Activated CD4-positive, alpha-beta memory T cell treated with anti-CD3 and anti-CD28 coated beads, Interleukin-2, amount 10 ng/mL, durations not matched to agents 7 days and 5 days (primary cell): ENCODE measurements at regions not wholly inside any gene's neighbourhood (a gene's known extent, or its start where the extent isn't known, plus 50 kb on each side); places are given as distances from the start of the nearest gene placed in this dataset.
"Not testable (repeated sequence)": the region's sequence is repeated elsewhere in the genome, so short reads cannot be mapped to it uniquely, and the experiment has no call there.

Experiments
- CTCF ChIA-PET: fragments of 350-600 bp; sonication (Branson Sonifier 250); formaldehyde crosslinking; loops from one replicate; lab custom pipeline; 2021; ENCODE audit warnings: antibody characterized with exemption, inconsistent platforms; lab: Charles Lee
- POLR2A ChIA-PET: fragments of 350-600 bp; sonication (Branson Sonifier 250); formaldehyde crosslinking; loops from one replicate; lab custom pipeline; 2021; ENCODE audit warnings: antibody characterized with exemption; lab: Charles Lee
- DNase-seq: peaks from one replicate; pipeline ENCODE4 v3.0.0-alpha.2; 2020
- H3K27ac Mint-ChIP-seq: one replicate; pipeline ENCODE4 v1.8.0; 2021; ENCODE audit warnings: mild to moderate bottlenecking, mixed read lengths
- H3K27me3 Mint-ChIP-seq: one replicate; pipeline ENCODE4 v1.8.0; 2021; ENCODE audit warnings: mixed read lengths
- H3K36me3 Mint-ChIP-seq: one replicate; pipeline ENCODE4 v1.8.0; 2021; ENCODE audit warnings: low read depth, mixed read lengths
- H3K4me1 Mint-ChIP-seq: one replicate; pipeline ENCODE4 v1.8.0; 2021; ENCODE audit warnings: mixed read lengths
- H3K4me3 Mint-ChIP-seq: one replicate; pipeline ENCODE4 v1.8.0; 2021; ENCODE audit warnings: mild to moderate bottlenecking, mixed read lengths
- H3K9me3 Mint-ChIP-seq: one replicate; pipeline ENCODE4 v1.8.0; 2021; ENCODE audit warnings: mixed read lengths

DNA sequence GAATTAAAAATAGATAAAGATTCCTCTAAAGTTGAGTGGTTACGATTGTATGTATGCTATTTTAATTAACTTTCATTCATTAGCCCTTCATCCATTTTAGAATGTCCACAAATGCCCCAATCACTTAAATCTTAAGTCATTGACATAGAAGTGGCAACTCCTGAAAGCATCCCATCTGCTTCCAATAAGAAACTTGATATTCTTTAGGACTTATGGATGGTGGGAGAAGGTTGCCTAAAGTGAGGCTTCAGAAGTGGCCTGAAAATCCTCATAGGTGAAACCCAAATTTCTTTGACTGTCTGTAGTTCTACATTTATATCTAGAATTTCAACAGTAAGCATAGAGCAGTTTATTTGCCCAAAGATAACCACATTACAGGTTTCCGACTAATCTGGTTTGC lies 161.7 kb upstream of the HMGA2 start:
- Mint-ChIP-seq H3K4me3 (no peak overlapping the region), H3K4me1 (peaks cover 2% of the 10 kb centered on the region), H3K36me3 (no peaks in the 10 kb centered on the region), H3K9me3 (no peaks in the 10 kb centered on the region), H3K27ac (no peak overlapping the region), H3K27me3 (peaks cover 6% of the 10 kb centered on the region)
- no peak for DNase-seq
- POLR2A ChIA-PET = no interaction called here
- CTCF ChIA-PET = no interaction called here

DNA sequence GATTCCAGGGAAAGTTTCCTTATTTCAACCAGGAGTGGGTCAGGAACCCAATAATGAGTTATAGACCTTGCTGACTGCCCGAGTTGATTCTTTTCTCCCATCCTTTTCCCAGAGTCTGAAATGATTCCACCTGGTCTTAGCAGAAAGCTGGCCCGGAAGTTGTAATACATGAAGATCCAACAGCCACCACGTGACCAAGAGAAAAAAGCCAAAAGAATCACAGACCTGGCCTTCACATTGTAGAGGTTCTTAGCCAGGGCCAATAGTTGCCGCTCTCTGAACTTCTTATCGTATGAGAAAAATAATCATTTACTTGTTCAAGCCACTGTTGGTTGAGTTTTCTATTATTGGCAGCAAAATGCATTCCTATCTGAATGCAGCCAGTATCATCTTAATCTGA lies 161.2 kb upstream of the HMGA2 start:
- POLR2A ChIA-PET = no interaction called here
- Mint-ChIP-seq H3K4me1 (peaks cover 2% of the 10 kb centered on the region), H3K27ac (no peak overlapping the region), H3K36me3 (no peaks in the 10 kb centered on the region), H3K4me3 (no peak overlapping the region), H3K9me3 (no peaks in the 10 kb centered on the region), H3K27me3 (peaks cover 6% of the 10 kb centered on the region)
- DNase-seq = no peak
- CTCF ChIA-PET = no interaction called here

DNA sequence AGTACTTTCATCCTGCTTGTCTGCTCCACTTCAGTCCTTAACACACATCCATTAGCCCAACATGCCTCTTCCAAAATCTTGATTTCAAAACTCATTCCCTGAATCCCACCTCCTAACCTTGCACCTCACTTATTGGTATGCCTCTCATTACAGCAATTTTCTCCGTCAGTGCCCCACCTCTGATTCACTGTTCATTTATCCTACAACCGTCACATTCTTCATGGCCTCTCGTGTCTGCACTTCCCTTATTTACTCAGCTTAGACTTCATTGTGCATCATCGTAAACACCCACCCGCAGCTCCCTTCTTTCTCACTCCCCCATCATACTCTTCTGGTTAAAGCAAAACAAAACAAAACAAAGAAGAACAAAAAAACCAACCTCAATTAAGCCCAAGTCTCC lies 160.6 kb upstream of the HMGA2 start:
- no peak overlapping the region for H3K4me3 Mint-ChIP-seq

DNA sequence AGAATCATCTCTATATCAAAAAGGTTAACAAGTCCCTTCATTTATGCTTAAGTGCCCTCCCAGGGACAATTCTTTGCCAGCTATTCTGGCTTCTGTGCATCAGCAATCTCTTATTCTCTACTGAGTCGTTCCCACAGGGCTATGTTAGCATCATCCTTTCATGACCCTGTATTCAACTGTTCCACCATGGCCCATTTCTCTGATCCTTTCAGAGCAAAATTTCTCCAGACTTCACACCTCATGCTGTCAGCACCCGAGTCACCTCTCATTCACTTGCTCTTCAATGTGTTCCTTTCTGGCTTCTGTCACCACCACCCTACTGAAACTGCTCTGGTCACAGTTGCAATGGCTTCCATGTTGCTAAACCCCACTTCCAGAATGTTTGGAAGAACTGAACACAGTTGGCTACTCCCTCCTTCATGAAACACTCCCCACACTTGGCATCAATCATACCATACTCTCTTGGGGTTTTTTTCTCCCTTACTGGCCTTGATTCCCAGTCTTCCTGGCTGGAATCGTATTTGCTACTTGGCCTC lies 159.5 kb upstream of the HMGA2 start:
- Mint-ChIP-seq H3K4me1 (peaks cover 2% of the 10 kb centered on the region), H3K27me3 (peaks cover under 1% of the 10 kb centered on the region), H3K4me3 (no peak overlapping the region), H3K36me3 (no peaks in the 10 kb centered on the region), H3K27ac (no peak overlapping the region), H3K9me3 (no peaks in the 10 kb centered on the region)
- CTCF ChIA-PET = no interaction called here
- POLR2A ChIA-PET = no interaction called here
- no peak for DNase-seq

More for the DNA sequence above, 160.6 kb upstream of the HMGA2 start:
- no peak for DNase-seq
- peaks cover 2% of the 10 kb centered on the region for H3K4me1 Mint-ChIP-seq
- ChIA-PET CTCF (no interaction called here), POLR2A (no interaction called here)
- H3K27ac Mint-ChIP-seq = no peak overlapping the region
- H3K27me3 Mint-ChIP-seq = peaks cover 6% of the 10 kb centered on the region
- H3K9me3 Mint-ChIP-seq = no peaks in the 10 kb centered on the region
- no peaks in the 10 kb centered on the region for H3K36me3 Mint-ChIP-seq

DNA sequence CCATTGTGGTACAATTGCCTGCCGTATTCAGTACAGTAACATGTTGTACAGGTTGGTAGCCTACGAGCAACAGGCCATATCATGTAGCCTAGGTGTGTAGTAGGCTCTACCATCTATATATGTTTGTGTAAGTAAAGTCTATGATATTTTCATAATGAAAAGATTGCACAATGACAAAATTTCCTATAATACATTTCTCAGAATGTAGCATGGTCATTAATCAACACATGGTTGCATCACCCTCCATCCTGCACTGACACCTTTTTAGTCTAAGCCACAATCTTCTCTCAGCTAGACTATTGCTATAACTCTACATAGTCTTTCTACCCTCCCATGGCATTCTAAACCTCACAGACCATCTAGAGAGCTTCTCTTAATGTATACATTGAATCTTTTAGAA lies 158.5 kb upstream of the HMGA2 start:
- no peak overlapping the region for H3K4me3 Mint-ChIP-seq
- H3K4me1 Mint-ChIP-seq = peaks cover 2% of the 10 kb centered on the region
- no peaks in the 10 kb centered on the region for H3K27me3 Mint-ChIP-seq
- H3K36me3 Mint-ChIP-seq = no peaks in the 10 kb centered on the region
- ChIA-PET CTCF (no interaction called here), POLR2A (no interaction called here)
- no peaks in the 10 kb centered on the region for H3K9me3 Mint-ChIP-seq
- DNase-seq = no peak
- no peak overlapping the region for H3K27ac Mint-ChIP-seq

DNA sequence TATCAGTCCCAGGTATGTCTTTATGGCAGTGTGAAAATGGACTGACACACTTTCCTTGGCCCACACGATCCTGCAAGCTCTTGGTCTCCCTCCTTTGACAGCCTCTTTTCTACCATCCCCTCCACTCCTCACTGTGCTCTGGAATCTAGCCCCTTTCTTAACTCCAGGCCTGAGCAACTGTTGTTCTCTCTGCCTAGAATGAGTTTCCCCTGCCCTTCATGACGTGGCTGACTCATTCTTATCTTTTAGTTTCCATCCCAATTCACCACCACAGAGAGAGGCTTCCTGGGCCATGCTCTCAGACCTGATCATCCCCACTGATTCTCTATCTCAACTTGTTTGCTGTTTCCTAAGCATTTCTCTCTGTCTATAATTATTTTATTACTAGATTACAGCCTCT lies 157.4 kb upstream of the HMGA2 start:
- CTCF ChIA-PET = no interaction called here
- no peak for DNase-seq
- H3K27me3 Mint-ChIP-seq = no peaks in the 10 kb centered on the region

GRCh38 chr12:65667932-65668331 lies 156.4 kb upstream of the HMGA2 start:
- H3K27me3 Mint-ChIP-seq = no peaks in the 10 kb centered on the region
- peaks cover 2% of the 10 kb centered on the region for H3K4me1 Mint-ChIP-seq
- H3K9me3 Mint-ChIP-seq = no peaks in the 10 kb centered on the region
- ChIA-PET CTCF (no interaction called here), POLR2A (no interaction called here)
- no peak overlapping the region for H3K4me3 Mint-ChIP-seq
- no peak overlapping the region for H3K27ac Mint-ChIP-seq
- H3K36me3 Mint-ChIP-seq = no peaks in the 10 kb centered on the region
- no peak for DNase-seq

More for the DNA sequence above, 157.4 kb upstream of the HMGA2 start:
- H3K9me3 Mint-ChIP-seq = no peaks in the 10 kb centered on the region
- no peak overlapping the region for H3K27ac Mint-ChIP-seq
- POLR2A ChIA-PET = no interaction called here
- H3K4me3 Mint-ChIP-seq = no peak overlapping the region
- no peaks in the 10 kb centered on the region for H3K36me3 Mint-ChIP-seq
- peaks cover 2% of the 10 kb centered on the region for H3K4me1 Mint-ChIP-seq

- CTCF ChIA-PET = no interaction called here
- no peak overlapping the region for H3K27ac Mint-ChIP-seq
- DNase-seq = no peak
- H3K4me1 Mint-ChIP-seq = peaks cover 2% of the 10 kb centered on the region
- H3K36me3 Mint-ChIP-seq = no peaks in the 10 kb centered on the region
- POLR2A ChIA-PET = no interaction called here
- H3K9me3 Mint-ChIP-seq = no peaks in the 10 kb centered on the region
- H3K27me3 Mint-ChIP-seq = no peaks in the 10 kb centered on the region
- no peak overlapping the region for H3K4me3 Mint-ChIP-seq
Observed at GRCh38 chr12:65668981-65669695, 155.1 kb upstream of the HMGA2 start.

- Mint-ChIP-seq H3K36me3 (no peaks in the 10 kb centered on the region), H3K27ac (no peak overlapping the region), H3K27me3 (no peaks in the 10 kb centered on the region), H3K4me1 (peaks cover 2% of the 10 kb centered on the region), H3K9me3 (no peaks in the 10 kb centered on the region), H3K4me3 (no peak overlapping the region)
- CTCF ChIA-PET = no interaction called here
- POLR2A ChIA-PET = no interaction called here
- DNase-seq = no peak
Observed at GRCh38 chr12:65670775-65671174, 153.5 kb upstream of the HMGA2 start.

DNA sequence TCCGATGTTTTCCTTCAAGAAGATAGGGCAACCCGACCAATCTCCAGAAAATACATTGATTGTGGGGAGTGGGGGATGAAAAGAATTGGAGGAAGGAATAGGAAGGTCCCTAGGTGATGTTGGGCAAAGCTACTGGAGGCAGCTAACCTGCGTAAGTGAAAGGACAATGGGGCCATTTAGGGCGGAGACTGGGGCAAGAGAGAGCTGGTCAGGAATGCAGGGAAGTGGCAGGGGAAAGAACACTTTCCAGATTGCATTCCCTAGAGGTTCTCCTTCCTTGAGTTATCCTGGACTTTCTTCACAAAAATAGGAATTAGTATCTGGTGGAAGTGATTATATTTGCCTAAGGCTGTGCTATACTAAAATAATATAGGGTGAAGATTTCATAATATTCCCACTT lies 151.8 kb upstream of the HMGA2 start:
- Mint-ChIP-seq H3K27ac (no peak overlapping the region), H3K36me3 (no peaks in the 10 kb centered on the region), H3K9me3 (no peaks in the 10 kb centered on the region), H3K27me3 (no peaks in the 10 kb centered on the region), H3K4me1 (no peaks in the 10 kb centered on the region), H3K4me3 (no peak overlapping the region)
- CTCF ChIA-PET = no interaction called here
- POLR2A ChIA-PET = no interaction called here
- no peak for DNase-seq

DNA sequence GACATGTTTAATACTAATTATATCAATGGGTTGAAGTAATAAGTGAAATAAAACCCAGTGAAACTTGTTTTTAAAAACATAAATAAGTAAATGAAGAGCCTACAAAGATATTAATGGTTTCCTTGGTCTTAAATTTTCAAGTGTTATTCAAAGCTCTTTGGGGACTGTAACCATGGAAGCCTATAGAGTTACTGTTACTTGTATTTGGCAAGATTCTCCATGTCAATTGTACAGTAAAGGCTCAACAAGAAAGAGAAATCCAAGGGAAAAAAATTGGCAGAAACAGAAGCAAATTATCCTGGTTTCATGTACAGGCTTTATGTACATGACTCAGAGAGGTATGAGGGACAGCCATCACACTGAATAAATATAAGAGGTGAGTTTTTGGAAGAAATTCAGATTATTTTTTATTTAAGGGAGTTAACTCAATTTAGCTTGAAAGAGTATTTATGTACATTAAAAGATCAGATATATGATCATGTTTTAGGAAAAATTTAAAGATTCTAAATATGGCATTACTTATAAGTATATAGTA lies 151.1 kb upstream of the HMGA2 start:
- no peaks in the 10 kb centered on the region for H3K4me1 Mint-ChIP-seq
- peaks cover 1% of the 10 kb centered on the region for H3K9me3 Mint-ChIP-seq
- POLR2A ChIA-PET = no interaction called here
- H3K36me3 Mint-ChIP-seq = no peaks in the 10 kb centered on the region
- no peak overlapping the region for H3K4me3 Mint-ChIP-seq
- no peaks in the 10 kb centered on the region for H3K27me3 Mint-ChIP-seq
- DNase-seq = no peak
- CTCF ChIA-PET = no interaction called here
- H3K27ac Mint-ChIP-seq = no peak overlapping the region

DNA sequence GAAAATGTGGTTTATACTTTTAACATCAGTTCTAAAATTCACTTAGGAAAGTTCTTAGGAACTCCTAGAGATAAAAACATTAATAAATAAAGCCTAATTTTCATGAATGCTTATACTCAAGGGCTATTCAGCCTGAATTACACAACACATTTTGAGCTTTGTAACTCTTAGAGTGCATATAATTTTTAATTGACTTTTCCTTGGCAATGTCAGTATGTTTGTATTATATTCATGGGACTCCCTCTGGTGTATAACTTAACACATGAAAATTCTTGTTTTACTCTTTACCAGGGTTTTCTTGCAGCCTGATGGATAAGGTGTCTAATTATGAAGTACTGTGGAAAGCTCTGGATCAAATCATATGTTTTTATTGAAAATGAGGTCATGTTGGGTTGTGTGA lies 150.6 kb upstream of the HMGA2 start:
- no peak for DNase-seq
- POLR2A ChIA-PET = no interaction called here
- CTCF ChIA-PET = no interaction called here
- no peaks in the 10 kb centered on the region for H3K27me3 Mint-ChIP-seq
- no peaks in the 10 kb centered on the region for H3K36me3 Mint-ChIP-seq
- peaks cover 2% of the 10 kb centered on the region for H3K9me3 Mint-ChIP-seq
- no peak overlapping the region for H3K4me3 Mint-ChIP-seq
- no peaks in the 10 kb centered on the region for H3K4me1 Mint-ChIP-seq
- no peak overlapping the region for H3K27ac Mint-ChIP-seq

DNA sequence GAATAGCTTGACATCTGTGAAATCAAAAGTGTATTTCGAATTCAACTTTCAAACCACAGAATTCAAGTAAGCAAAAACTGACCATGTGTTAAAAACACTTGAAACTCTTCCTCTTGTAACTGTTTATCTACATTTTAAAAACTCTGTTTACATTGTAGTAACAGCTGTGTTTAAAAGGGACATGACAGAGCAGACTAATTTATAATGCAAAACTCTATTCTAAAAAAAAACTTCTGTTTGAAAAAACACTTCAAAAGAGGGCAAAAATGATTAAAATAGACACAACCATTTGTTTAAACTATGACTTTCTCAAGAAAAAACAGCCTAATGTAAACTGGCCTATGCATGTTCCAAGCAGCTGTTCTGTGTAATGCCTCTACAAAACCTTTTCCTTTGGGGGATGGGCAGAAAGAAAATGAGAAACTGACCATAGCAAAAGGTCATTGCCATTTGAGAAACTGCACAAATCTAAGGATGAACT lies 149.1 kb upstream of the HMGA2 start:
- no peaks in the 10 kb centered on the region for H3K4me1 Mint-ChIP-seq
- ChIA-PET CTCF (no interaction called here), POLR2A (no interaction called here)
- H3K36me3 Mint-ChIP-seq = no peaks in the 10 kb centered on the region
- H3K9me3 Mint-ChIP-seq = peaks cover 2% of the 10 kb centered on the region
- no peak for DNase-seq
- no peaks in the 10 kb centered on the region for H3K27me3 Mint-ChIP-seq
- no peak overlapping the region for H3K27ac Mint-ChIP-seq
- H3K4me3 Mint-ChIP-seq = no peak overlapping the region

GRCh38 chr12:65678172-65678571 lies 146.1 kb upstream of the HMGA2 start:
- H3K27ac Mint-ChIP-seq, H3K4me1 Mint-ChIP-seq, POLR2A ChIA-PET, H3K36me3 Mint-ChIP-seq, H3K9me3 Mint-ChIP-seq, H3K4me3 Mint-ChIP-seq, DNase-seq, CTCF ChIA-PET, H3K27me3 Mint-ChIP-seq: not testable (repeated sequence)
